ENCODE measurements at regions not wholly inside any gene's neighbourhood (a gene's known extent, or its start where the extent isn't known, plus 50 kb on each side); places are given as distances from the start of the nearest gene placed in this dataset.

DNA sequence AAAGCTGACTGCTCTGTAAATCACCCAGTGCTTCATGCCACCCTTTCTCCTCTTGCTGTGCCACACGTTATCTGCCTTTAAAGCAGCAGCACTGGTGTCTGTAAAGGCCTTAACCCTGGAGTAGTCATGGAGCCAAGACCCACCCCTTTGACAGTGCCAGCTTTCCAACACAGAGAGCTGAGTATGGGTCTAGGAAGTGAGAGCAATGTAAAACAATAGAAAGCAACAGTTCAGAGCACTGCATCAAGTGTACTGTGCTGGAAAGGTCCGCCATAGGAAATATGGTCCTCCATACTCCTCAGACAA is 139.5 kb downstream of the DAD1 start:
- TF ChIP-seq CTCF (IDR thresholded peaks at IDR 0.05 in 8 of 11, conservative IDR thresholded peaks at IDR 0.05 in 3 of 11) (no peak), POLR2AphosphoS5 (IDR thresholded peaks at IDR 0.05) (no peak), POLR2A (IDR thresholded peaks at IDR 0.05) (no peak)
